ENCODE measurements at regions not wholly inside any gene's neighbourhood (a gene's known extent, or its start where the extent isn't known, plus 50 kb on each side); places are given as distances from the start of the nearest gene placed in this dataset.

DNA sequence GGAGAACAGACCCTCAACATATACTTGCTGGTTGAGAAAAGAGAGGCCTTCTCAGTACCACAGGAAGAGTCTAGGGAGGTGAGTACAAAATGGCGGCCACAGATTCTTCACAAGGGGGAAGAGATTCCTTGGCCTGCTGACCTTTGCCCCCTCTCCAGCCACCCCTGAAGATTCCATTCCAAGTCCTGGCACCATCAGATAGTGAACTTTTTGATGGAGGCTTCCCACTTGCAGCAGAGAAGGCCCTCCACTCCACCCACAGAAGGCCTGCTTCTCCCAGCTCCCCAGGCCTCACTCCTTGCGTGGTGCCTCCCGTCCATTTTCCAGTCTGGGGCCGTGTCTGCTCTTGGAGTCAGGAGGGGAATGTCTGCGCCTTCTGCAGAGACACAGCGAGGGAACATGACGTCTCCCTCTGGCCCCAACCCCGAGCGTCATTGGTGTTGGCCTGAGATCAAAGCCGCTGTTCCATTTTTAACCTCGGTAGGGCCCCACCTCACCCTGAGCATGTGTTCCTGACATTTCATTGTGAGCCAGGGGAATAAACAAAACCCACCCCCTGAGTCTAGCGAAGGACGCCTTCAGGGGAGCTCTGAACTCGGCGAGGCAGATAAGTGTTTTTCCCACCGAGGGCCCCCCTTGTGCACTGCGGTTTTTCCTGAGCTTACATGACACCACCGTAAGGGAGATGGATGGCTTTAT, 268.7 kb upstream of the TBX3 start:
- TF ChIP-seq, protein P1, sequence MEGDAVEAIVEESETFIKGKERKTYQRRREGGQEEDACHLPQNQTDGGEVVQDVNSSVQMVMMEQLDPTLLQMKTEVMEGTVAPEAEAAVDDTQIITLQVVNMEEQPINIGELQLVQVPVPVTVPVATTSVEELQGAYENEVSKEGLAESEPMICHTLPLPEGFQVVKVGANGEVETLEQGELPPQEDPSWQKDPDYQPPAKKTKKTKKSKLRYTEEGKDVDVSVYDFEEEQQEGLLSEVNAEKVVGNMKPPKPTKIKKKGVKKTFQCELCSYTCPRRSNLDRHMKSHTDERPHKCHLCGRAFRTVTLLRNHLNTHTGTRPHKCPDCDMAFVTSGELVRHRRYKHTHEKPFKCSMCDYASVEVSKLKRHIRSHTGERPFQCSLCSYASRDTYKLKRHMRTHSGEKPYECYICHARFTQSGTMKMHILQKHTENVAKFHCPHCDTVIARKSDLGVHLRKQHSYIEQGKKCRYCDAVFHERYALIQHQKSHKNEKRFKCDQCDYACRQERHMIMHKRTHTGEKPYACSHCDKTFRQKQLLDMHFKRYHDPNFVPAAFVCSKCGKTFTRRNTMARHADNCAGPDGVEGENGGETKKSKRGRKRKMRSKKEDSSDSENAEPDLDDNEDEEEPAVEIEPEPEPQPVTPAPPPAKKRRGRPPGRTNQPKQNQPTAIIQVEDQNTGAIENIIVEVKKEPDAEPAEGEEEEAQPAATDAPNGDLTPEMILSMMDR (IDR thresholded peaks at IDR 0.05; ENCODE audit: poor library complexity, severe bottlenecking): no peak
- TF ChIP-seq EP300 (conservative IDR thresholded peaks at IDR 0.05; ENCODE audit: poor library complexity, severe bottlenecking): no peak
- no peak for TF ChIP-seq SMC3 (conservative IDR thresholded peaks at IDR 0.05; ENCODE audit: poor library complexity)
- TF ChIP-seq POLR2AphosphoS5 (IDR thresholded peaks at IDR 0.05): no peak
- TF ChIP-seq RAD21 (conservative IDR thresholded peaks at IDR 0.05): no peak
- TF ChIP-seq EZH2 (IDR thresholded peaks at IDR 0.05; ENCODE audit: borderline replicate concordance, insufficient read depth, low read length, poor library complexity, severe bottlenecking): no peak
- no peak for TF ChIP-seq TAF1 (IDR thresholded peaks at IDR 0.05; ENCODE audit: low read depth)
- no peak for TF ChIP-seq REST (IDR thresholded peaks at IDR 0.05; ENCODE audit: borderline replicate concordance)
